GM18519 (cell line): ENCODE measurements at regions not wholly inside any gene's neighbourhood (a gene's known extent, or its start where the extent isn't known, plus 50 kb on each side); places are given as distances from the start of the nearest gene placed in this dataset.
A peak's percentile ranks its signal among the peaks of the same experiment; 100 is the strongest.

ENCODE experiments used
- ATAC-seq: cut with Tn5 transposase; IDR thresholded peaks from one replicate; pipeline ENCODE4 v1.9.1; 2021; ENCODE audit warnings: mild to moderate bottlenecking, moderate library complexity; ENCODE audit not compliant: unreplicated experiment, low FRiP score

GRCh38 chr6:68400396-68400795 is 234.7 kb upstream of the ADGRB3 start:
- ATAC-seq, result no peak

GRCh38 chr6:68391953-68392352 is 243.1 kb upstream of the ADGRB3 start:
- ATAC-seq, result no peak

GRCh38 chr6:68372991-68373390 is 262.1 kb upstream of the ADGRB3 start:
- no peak for ATAC-seq

GRCh38 chr6:68368845-68369244 is 266.2 kb upstream of the ADGRB3 start:
- no peak for ATAC-seq

GRCh38 chr6:68364271-68364805 is 270.7 kb upstream of the ADGRB3 start:
- no peak for ATAC-seq

- ATAC-seq, result peak; percentile 73
These were observed 291.2 kb upstream of the ADGRB3 start for GRCh38 chr6:68343901-68344300.

GRCh38 chr6:68342286-68342685 is 292.8 kb upstream of the ADGRB3 start:
- ATAC-seq, result no peak

- ATAC-seq, result no peak
These were observed 295.5 kb upstream of the ADGRB3 start for GRCh38 chr6:68339488-68340131.

- ATAC-seq, result no peak
These were observed 301.6 kb upstream of the ADGRB3 start for GRCh38 chr6:68333442-68333841.

GRCh38 chr6:68328156-68328555 is 306.9 kb upstream of the ADGRB3 start:
- ATAC-seq, result no peak

GRCh38 chr6:68326762-68327161 is 308.3 kb upstream of the ADGRB3 start:
- ATAC-seq, result no peak

- no peak for ATAC-seq
These were observed 317.7 kb upstream of the ADGRB3 start for GRCh38 chr6:68317366-68317765.

GRCh38 chr6:68313911-68314310 is 321.2 kb upstream of the ADGRB3 start:
- no peak for ATAC-seq

GRCh38 chr6:68307301-68307700 is 327.8 kb upstream of the ADGRB3 start:
- ATAC-seq, result no peak

GRCh38 chr6:68296126-68296525 is 339.0 kb upstream of the ADGRB3 start:
- no peak for ATAC-seq

GRCh38 chr6:68282646-68283045 is 352.4 kb upstream of the ADGRB3 start:
- no peak for ATAC-seq

- no peak for ATAC-seq
These were observed 355.1 kb upstream of the ADGRB3 start for GRCh38 chr6:68279793-68280557.

- ATAC-seq, result no peak
These were observed 361.8 kb upstream of the ADGRB3 start for GRCh38 chr6:68273297-68273696.

- no peak for ATAC-seq
These were observed 378.7 kb upstream of the ADGRB3 start for GRCh38 chr6:68256391-68256790.

GRCh38 chr6:68252632-68253031 is 382.4 kb upstream of the ADGRB3 start:
- peak; percentile 47 for ATAC-seq

- no peak for ATAC-seq
These were observed 387.3 kb upstream of the ADGRB3 start for GRCh38 chr6:68247782-68248181.

- ATAC-seq, result no peak
These were observed 394.4 kb upstream of the ADGRB3 start for GRCh38 chr6:68240726-68241125.
